Adrenal gland (tissue), 5 donors: ENCODE measurements at regions not wholly inside any gene's neighbourhood (a gene's known extent, or its start where the extent isn't known, plus 50 kb on each side); places are given as distances from the start of the nearest gene placed in this dataset.

ENCODE experiments used
- POLR2A ChIP-seq, 2 donors: fragments of 450-650 bp; IDR thresholded peaks; one replicate each; pipeline ENCODE4 v1.6.1; 2017; ENCODE audit warnings: antibody characterized with exemption in 2 of 2, mild to moderate bottlenecking in 2 of 2, moderate library complexity in 1 of 2
- TF ChIP-seq, protein P1 (sequence below), 6 experiments: fragments of 450-650 bp in 4 of 6; fragments of 200-600 bp in 2 of 6; sonication (generic) in 1 of 6; IDR thresholded peaks; 1 replicate in 5 of 6; 2 replicates in 1 of 6; pipeline versions ENCODE4 v1.5.1 to v1.8.0; 2016 to 2021; ENCODE audit warnings: antibody characterized with exemption in 6 of 6, mild to moderate bottlenecking in 2 of 6, moderate library complexity in 1 of 6
- donor health status: DM: no; HTN: no; CAD: no.

DNA sequence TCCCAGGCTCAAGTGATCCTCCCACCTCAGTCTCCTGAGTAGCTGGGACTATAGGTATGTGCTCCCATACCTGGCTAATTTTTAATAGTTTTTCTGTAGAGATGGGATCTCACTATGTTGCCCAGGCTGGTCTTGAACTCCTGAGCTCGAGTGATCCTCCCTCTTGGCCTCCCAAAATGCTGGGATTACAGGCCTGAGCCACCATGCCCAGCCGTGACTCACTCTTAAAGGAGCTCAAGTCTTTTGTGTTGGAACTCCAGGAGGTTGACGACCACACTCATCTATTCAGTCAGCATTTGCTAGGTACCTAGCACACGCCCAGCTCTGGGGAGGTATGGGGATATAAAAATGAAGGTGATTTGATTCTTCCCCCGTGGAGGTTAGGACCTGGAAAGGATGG lies 62.8 kb downstream of the UTRN start:
- TF ChIP-seq, protein P1, sequence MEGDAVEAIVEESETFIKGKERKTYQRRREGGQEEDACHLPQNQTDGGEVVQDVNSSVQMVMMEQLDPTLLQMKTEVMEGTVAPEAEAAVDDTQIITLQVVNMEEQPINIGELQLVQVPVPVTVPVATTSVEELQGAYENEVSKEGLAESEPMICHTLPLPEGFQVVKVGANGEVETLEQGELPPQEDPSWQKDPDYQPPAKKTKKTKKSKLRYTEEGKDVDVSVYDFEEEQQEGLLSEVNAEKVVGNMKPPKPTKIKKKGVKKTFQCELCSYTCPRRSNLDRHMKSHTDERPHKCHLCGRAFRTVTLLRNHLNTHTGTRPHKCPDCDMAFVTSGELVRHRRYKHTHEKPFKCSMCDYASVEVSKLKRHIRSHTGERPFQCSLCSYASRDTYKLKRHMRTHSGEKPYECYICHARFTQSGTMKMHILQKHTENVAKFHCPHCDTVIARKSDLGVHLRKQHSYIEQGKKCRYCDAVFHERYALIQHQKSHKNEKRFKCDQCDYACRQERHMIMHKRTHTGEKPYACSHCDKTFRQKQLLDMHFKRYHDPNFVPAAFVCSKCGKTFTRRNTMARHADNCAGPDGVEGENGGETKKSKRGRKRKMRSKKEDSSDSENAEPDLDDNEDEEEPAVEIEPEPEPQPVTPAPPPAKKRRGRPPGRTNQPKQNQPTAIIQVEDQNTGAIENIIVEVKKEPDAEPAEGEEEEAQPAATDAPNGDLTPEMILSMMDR (IDR thresholded peaks at IDR 0.05), result no peak
- TF ChIP-seq POLR2A (IDR thresholded peaks at IDR 0.05), result no peak
